A172 (cell line): ENCODE measurements at regions not wholly inside any gene's neighbourhood (a gene's known extent, or its start where the extent isn't known, plus 50 kb on each side); places are given as distances from the start of the nearest gene placed in this dataset.

ENCODE experiments used
- DNase-seq: peaks from one replicate; pipeline ENCODE4 v3.0.0-alpha.2; 2015; ENCODE audit warnings: low spot score

GRCh38 chr4:23023121-23023520, 330.4 kb downstream of the GBA3 start:
- DNase-seq: peak; percentile 22

DNA sequence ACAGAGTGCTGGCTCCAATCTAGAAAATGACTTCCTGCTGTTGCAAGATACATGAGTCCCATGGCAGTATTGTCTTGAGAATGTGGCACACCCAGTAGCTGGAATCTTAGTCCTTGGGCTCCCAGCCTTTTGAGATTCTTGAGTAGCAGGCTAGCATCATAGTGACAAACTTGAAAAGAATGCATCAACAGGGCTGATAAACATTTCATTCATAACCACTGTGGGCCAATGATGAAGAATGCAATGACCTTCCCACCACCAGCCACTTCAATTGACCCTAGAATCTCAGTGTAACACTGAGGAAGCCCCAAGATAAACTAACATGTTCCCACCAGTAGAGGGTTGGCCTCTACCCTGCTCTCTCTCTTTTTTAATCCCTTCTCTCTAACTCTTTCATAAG, 329.3 kb downstream of the GBA3 start:
- DNase-seq: peak; percentile 95

- no peak for DNase-seq
Measured at GRCh38 chr4:23021040-23021439, 328.3 kb downstream of the GBA3 start.

DNA sequence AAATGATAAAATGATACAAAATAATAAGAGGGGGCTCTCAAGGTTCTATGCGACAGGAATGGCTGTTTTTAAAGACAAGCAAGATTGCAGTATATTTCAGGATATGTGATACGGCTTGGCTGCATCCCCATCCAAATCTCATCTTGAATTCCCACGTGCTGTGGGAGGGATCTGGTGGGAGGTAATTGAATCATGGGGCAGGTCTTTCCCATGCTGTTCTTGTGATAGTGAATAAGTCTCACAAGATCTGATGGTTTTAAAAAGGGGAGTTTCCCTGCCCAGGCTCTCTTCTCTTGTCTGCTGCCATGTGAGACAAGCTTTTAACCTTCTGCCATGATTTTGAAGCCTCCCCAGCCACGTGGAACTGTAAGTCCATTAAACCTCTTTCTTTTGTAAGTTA, 327.7 kb downstream of the GBA3 start:
- DNase-seq: peak; percentile 11

DNA sequence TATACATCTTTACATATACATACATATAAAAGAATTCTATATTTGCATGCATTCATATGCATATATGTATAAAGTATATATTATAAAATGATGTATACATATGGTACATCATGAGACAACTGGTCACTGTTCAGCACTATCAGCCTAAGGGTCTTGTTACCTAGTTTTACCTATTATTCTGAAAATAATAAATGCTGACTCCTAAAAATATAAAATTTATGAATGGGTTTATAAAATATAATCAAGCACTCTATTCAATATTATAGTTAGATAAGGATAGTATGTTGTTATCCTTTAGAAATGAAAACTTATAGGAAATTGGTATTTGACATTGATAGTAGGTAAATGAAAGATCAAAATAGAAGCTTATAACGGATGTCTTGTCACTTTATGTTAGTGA, 324.2 kb downstream of the GBA3 start:
- no peak for DNase-seq

DNA sequence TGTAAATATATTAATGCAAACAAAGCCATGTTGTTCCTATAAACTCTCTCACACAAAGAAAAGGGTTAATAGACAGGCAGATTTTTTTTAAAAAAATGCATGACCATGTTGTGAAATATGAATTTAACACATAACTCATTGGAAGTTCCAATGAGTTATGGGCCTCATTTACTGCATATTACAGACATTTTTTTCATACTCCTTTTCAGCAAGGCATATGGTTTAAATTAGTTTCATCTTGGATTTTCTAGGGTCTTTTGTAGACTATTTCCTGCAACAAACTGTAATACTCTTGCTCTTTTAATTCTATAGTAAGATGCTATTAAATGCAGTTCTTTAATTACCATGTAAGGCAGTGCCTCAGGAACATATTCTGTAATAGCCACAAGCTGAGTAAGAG, 323.1 kb downstream of the GBA3 start:
- no peak for DNase-seq

DNA sequence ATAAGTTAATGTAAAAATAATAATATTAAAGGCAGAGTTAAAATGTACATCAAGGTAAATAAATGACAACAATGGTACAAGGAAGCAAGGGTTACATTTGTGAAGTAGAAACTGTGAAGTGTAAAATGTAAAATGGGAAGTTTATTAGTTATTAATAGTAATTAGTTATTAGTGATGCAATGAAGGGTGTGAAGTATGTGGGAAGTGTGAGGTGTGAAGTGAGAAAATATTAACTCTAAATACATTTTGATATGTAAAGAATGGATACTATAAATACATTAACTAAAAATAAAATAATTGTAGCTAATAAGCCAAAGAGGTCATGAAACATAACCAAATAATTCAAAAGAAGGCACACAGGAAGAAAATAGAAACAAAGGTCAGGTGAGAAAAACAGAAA, 316.4 kb downstream of the GBA3 start:
- DNase-seq: no peak

DNA sequence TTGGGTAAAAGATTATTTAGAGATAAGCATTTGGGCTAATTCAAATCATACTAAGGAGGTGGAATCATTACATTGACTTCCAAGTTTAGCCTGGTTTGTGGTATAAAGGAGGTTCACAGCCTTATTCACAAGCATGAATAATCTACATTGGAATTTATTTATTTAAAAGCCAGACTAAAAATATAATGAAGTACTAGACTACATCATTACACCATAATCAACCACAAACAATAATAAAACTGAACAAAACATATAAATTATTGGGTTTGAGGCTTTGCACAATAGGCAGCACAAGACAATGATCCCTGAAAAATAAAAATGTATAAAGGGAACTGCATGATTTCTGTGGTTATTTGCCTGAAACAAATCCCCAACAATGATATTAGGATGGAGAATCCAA, 314.0 kb downstream of the GBA3 start:
- peak; percentile 58 for DNase-seq

- DNase-seq: no peak
Measured at GRCh38 chr4:23005691-23006090, 313.0 kb downstream of the GBA3 start.

- DNase-seq: no peak
Measured at GRCh38 chr4:23001478-23001877, 308.7 kb downstream of the GBA3 start.

GRCh38 chr4:22999419-22999818, 306.7 kb downstream of the GBA3 start:
- DNase-seq: no peak

GRCh38 chr4:22997358-22998224, 304.9 kb downstream of the GBA3 start:
- DNase-seq: no peak

GRCh38 chr4:22991576-22991975, 298.8 kb downstream of the GBA3 start:
- DNase-seq: no peak

DNA sequence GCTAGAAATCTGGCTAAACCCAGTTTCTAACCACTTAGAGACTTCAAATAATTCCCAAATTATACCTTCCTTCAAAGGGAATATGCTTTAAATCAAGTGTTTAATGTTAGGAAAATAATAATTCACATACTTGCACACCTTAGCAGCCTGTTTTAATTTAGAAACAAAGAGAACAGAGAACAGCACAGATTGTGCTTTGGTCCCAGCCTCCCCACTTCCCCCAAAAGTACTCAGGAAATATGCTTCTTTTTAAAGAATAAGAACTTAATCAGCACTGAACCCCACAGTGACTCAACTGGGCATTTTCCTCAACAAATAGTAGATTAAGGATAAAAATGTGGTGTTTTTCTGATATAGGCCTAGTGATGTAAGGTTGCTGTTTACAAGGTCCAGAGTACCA, 295.8 kb downstream of the GBA3 start:
- no peak for DNase-seq

- peak; percentile 81 for DNase-seq
Measured at GRCh38 chr4:22987870-22988269, 295.1 kb downstream of the GBA3 start.

- DNase-seq: no peak
Measured at GRCh38 chr4:22986881-22987280, 294.1 kb downstream of the GBA3 start.

GRCh38 chr4:22986262-22986661, 293.5 kb downstream of the GBA3 start:
- no peak for DNase-seq

DNA sequence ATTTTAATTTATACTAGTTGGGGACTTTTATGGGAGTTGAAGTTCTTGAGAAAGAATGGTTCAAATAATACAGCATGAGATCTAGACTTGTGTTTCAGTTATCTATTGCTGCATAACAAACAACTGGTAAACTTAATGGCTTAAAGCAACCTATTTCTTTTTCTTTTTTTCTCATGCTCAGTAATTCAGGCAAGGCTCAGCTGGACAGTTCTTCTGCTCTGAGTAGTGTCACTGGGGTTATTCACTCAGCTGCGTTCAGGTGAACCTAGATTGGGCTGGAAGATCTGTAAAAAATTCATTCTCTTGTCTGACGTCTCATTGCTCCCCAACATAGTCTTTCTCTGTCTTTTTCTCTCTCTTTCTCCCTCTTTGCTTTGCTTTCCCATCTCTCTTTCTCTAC, 291.7 kb downstream of the GBA3 start:
- DNase-seq: no peak

DNA sequence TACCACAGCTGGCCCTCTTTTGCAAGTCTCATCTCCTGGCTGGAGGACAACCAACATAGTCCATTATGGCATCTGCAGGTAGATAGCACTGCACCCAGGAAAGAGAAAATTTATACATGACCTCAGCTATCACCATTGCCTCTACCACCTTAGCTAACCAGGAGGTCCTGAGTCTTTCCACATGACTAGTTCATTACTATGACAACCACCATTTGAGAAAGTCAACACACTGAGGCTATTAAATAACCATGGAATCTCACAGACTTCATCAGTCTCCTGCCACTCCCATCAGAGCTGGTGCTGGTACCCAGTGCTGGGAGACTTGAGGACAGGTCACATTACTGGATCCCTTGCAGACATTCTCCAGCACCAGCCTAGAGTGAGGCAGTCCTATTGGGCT, 285.9 kb downstream of the GBA3 start:
- no peak for DNase-seq

- no peak for DNase-seq
Measured at GRCh38 chr4:22970665-22971064, 277.9 kb downstream of the GBA3 start.

- peak; percentile 82 for DNase-seq
Measured at GRCh38 chr4:22969287-22969896, 276.7 kb downstream of the GBA3 start.

DNA sequence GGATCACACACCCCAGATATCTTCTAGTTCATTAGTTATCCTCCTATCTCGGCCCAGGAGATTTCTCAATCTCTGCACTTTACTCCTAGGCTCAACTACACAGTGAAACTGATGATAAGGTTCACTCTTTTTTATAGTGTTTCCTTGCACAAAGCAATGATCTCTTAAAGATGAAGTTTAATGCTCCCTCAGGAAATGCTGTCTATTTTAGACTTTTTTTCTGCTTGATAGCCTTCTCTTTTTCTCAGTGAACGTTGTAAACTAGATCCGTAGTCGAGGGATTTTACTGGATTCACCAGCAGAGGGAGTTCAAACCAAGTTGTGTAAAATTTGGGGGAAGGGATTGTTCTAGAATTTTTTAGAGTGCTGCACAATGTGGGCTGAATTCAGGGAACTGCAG, 269.6 kb downstream of the GBA3 start:
- DNase-seq: peak; percentile 47

GRCh38 chr4:22959483-22959882, 266.7 kb downstream of the GBA3 start:
- DNase-seq: no peak
